HEK293 (cell line): ENCODE measurements at regions not wholly inside any gene's neighbourhood (a gene's known extent, or its start where the extent isn't known, plus 50 kb on each side); places are given as distances from the start of the nearest gene placed in this dataset.

Experiments
- ZNF76 ChIP-seq: fragments of 450-650 bp; formaldehyde crosslinking; IDR thresholded peaks from 2 replicates; pipeline ENCODE4; 2016; ENCODE audit warnings: low read depth, missing biosample characterization, missing genetic modification characterization, borderline replicate concordance
- ZNF785 ChIP-seq: fragments of 450-650 bp; formaldehyde crosslinking; IDR thresholded peaks from 2 replicates; pipeline ENCODE4 v1.5.1; 2016; ENCODE audit warnings: missing biosample characterization, missing genetic modification characterization

DNA sequence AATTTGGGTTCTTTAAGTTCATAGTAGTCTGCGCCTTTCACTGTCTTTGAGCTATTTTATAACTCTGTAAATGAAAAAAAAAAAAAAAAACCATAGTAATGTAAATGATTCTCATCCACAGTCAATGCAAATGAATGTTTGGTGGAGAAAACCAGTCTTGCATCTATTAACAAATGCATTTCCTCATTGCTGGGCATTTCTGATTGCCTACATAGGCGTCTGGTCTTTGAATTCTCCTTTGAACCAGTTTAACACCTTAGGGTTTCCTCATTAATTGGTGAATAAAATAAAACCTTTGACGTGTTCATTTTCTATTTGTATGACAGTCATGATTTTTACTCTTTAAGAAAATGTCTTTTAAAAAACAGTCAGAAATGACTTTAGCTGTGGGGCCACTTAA is 114.8 kb downstream of the C12orf75 start:
- no peak for TF ChIP-seq ZNF785
- TF ChIP-seq ZNF76 (tag by site-specific recombination) = no peak
